Natural killer cell (primary cell): ENCODE measurements at regions not wholly inside any gene's neighbourhood (a gene's known extent, or its start where the extent isn't known, plus 50 kb on each side); places are given as distances from the start of the nearest gene placed in this dataset.

ENCODE experiments used
- ATAC-seq, 3 donors: fragments of 150-1000 bp in 2 of 3; fragments of 200-7000 bp in 1 of 3; cut with Tn5 transposase; 1 replicate in 1 of 3; 2 replicates in 2 of 3; pipeline ENCODE4 v1.10.0; 2021; ENCODE audit warnings: mild to moderate bottlenecking in 2 of 3, moderate library complexity in 2 of 3
- DNase-seq, 2 donors: peaks; one replicate each; pipeline versions ENCODE4 v3.0.0 to v3.0.0-alpha.2; 2013 to 2021; ENCODE audit warnings: mixed read lengths in 1 of 2
- H3K27ac ChIP-seq: one replicate; pipeline ENCODE4 v1.5.1; 2013; ENCODE audit warnings: mild to moderate bottlenecking, low read length
- H3K27me3 ChIP-seq: one replicate; pipeline ENCODE4 v1.6.1; 2013; ENCODE audit warnings: low read length; ENCODE audit not compliant: control insufficient read depth, insufficient read depth
- H3K36me3 ChIP-seq: one replicate; pipeline ENCODE4 v1.6.1; 2013; ENCODE audit warnings: low read length; ENCODE audit not compliant: control insufficient read depth, insufficient read depth
- H3K4me1 ChIP-seq: one replicate; pipeline ENCODE4 v1.6.1; 2013; ENCODE audit warnings: low read length; ENCODE audit not compliant: control insufficient read depth, insufficient read depth
- H3K4me3 ChIP-seq: one replicate; pipeline ENCODE4 v1.5.1; 2013; ENCODE audit warnings: low read length
- H3K9me3 ChIP-seq: one replicate; pipeline ENCODE4 v1.6.1; 2013; ENCODE audit warnings: low read length; ENCODE audit not compliant: control insufficient read depth, insufficient read depth
- H3K27ac Mint-ChIP-seq, 2 donors: one replicate each; pipeline ENCODE4 v1.8.0; 2022; ENCODE audit warnings: mild to moderate bottlenecking in 2 of 2, mixed read lengths in 2 of 2, moderate library complexity in 1 of 2
- H3K27me3 Mint-ChIP-seq, 2 donors: one replicate each; pipeline ENCODE4 v1.8.0; 2022; ENCODE audit warnings: low read depth in 2 of 2, mixed read lengths in 2 of 2
- H3K36me3 Mint-ChIP-seq: one replicate; pipeline ENCODE4 v1.8.0; 2022; ENCODE audit warnings: mixed read lengths
- H3K4me1 Mint-ChIP-seq, 2 donors: one replicate each; pipeline ENCODE4 v1.8.0; 2022; ENCODE audit warnings: mixed read lengths in 2 of 2
- H3K4me3 Mint-ChIP-seq: one replicate; pipeline ENCODE4 v1.8.0; 2022; ENCODE audit warnings: mild to moderate bottlenecking, moderate library complexity, mixed read lengths
- H3K9me3 Mint-ChIP-seq, 2 donors: one replicate each; pipeline ENCODE4 v1.8.0; 2022; ENCODE audit warnings: mixed read lengths in 2 of 2
- WGBS: methylation state at CpG from one replicate; pipeline ENCODE4 v1.1.7; 2013; ENCODE audit warnings: missing lambda C conversion rate; ENCODE audit not compliant: insufficient coverage; 5-methylcytosine and 5-hydroxymethylcytosine counted together
- intact Hi-C: fragments of 100-400 bp; cut with micrococcal nuclease; formaldehyde crosslinking; loops from one replicate; pipeline ENCODE4 v1.14.2; 2022
- TF ChIP-seq, protein P1 (sequence below): fragments of 200-600 bp; IDR thresholded peaks from one replicate; pipeline ENCODE4 v1.8.0; 2022; ENCODE audit warnings: antibody characterized with exemption

DNA sequence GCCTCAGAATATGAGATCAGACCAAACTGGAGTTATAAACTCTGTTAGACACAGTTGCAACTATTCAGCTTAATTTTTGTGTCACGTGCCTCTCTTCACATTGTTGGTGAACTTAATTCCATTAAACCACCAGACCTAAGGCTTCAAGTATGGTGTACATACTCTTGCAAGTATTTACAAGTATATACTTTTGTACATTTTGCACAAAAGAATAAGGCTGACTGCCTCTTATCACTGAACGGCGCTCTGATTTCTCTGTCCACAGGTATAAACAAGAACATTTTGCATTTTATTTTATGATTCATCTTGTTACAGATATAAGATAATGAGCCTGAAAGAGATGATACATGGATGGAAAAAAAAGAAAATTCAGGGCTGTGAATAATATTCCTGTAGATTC, 269.7 kb upstream of the ACVR2A start:
- no peaks in the 10 kb centered on the region for H3K9me3 Mint-ChIP-seq
- Histone ChIP-seq H3K27me3 (no peaks in the 10 kb centered on the region), H3K4me1 (no peaks in the 10 kb centered on the region), H3K36me3 (no peaks in the 10 kb centered on the region), H3K9me3 (no peaks in the 10 kb centered on the region), H3K27ac (no peak overlapping the region), H3K4me3 (no peak overlapping the region)
- no peaks in the 10 kb centered on the region for H3K36me3 Mint-ChIP-seq
- H3K27ac Mint-ChIP-seq, result no peak overlapping the region
- TF ChIP-seq, protein P1, sequence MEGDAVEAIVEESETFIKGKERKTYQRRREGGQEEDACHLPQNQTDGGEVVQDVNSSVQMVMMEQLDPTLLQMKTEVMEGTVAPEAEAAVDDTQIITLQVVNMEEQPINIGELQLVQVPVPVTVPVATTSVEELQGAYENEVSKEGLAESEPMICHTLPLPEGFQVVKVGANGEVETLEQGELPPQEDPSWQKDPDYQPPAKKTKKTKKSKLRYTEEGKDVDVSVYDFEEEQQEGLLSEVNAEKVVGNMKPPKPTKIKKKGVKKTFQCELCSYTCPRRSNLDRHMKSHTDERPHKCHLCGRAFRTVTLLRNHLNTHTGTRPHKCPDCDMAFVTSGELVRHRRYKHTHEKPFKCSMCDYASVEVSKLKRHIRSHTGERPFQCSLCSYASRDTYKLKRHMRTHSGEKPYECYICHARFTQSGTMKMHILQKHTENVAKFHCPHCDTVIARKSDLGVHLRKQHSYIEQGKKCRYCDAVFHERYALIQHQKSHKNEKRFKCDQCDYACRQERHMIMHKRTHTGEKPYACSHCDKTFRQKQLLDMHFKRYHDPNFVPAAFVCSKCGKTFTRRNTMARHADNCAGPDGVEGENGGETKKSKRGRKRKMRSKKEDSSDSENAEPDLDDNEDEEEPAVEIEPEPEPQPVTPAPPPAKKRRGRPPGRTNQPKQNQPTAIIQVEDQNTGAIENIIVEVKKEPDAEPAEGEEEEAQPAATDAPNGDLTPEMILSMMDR, result no peak
- no peaks in the 10 kb centered on the region for H3K27me3 Mint-ChIP-seq
- no peaks in the 10 kb centered on the region for H3K4me1 Mint-ChIP-seq
- no peak for ATAC-seq
- intact Hi-C loops, result no loop called here
- no peak for DNase-seq
- WGBS, result 100% methylated on average over 1 of the region's 3 CpGs
- no peak overlapping the region for H3K4me3 Mint-ChIP-seq

DNA sequence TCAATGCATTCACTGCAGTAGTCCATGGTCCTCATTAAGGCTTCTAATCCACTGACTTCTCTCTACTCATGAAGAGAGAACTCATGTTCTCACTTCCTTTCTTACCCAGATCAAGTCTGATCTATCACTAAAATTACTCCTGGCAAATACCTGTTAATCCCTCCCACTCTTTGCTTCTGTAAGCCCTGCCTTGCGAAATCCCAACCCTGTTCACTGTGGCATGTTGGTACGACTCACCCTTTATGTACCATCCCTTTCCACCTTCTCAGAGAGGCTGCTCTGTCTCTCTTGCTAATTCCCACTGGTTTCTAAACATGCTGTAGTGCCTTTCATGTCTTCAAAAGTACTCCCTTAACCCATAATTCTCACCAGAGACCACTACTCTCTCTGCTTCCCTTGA, 272.2 kb upstream of the ACVR2A start:
- H3K36me3 Mint-ChIP-seq, result no peaks in the 10 kb centered on the region
- no peaks in the 10 kb centered on the region for H3K36me3 ChIP-seq
- H3K4me3 ChIP-seq, result no peak overlapping the region
- no peak overlapping the region for H3K4me3 Mint-ChIP-seq
- H3K27ac ChIP-seq, result no peak overlapping the region
- H3K27ac Mint-ChIP-seq, result no peak overlapping the region
- H3K27me3 ChIP-seq, result no peaks in the 10 kb centered on the region
- ATAC-seq (no peak), DNase-seq (no peak)
- TF ChIP-seq, protein P1, result no peak
- intact Hi-C loops, result no loop called here
- H3K4me1 ChIP-seq, result no peaks in the 10 kb centered on the region
- 92% methylated on average over 2 of the region's 2 CpGs for WGBS
- H3K9me3 ChIP-seq, result no peaks in the 10 kb centered on the region
- H3K9me3 Mint-ChIP-seq, result peaks cover 0 to 2% of the 10 kb centered on the region in 2 donors
- H3K4me1 Mint-ChIP-seq, result no peaks in the 10 kb centered on the region
- H3K27me3 Mint-ChIP-seq, result no peaks in the 10 kb centered on the region

DNA sequence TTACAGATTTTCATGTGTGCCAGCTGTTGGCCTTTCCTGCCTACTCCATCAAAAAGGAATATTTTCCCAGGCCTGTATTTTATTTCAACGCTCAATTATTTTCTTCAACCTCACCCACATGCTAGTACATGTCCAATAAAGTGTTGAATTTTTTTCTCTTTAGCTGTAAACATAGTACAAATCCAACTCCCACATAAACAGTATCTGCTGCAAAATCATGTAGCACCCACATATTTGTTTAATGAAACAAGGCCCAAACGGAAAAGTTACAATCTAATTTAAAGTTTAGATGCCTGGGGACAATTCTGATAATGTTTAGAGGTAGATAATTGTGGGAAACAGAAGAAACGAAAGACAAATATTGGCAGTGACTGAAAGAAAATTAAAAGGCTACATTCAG, 275.4 kb upstream of the ACVR2A start:
- DNase-seq (no peak), ATAC-seq (no peak)
- TF ChIP-seq, protein P1, result no peak
- Histone ChIP-seq H3K4me1 (no peaks in the 10 kb centered on the region), H3K27ac (no peak overlapping the region), H3K36me3 (no peaks in the 10 kb centered on the region), H3K27me3 (no peaks in the 10 kb centered on the region), H3K9me3 (no peaks in the 10 kb centered on the region), H3K4me3 (no peak overlapping the region)
- WGBS, result 85% methylated on average over 3 of the region's 3 CpGs
- Mint-ChIP-seq H3K27me3 (no peaks in the 10 kb centered on the region), H3K4me1 (no peaks in the 10 kb centered on the region), H3K36me3 (no peaks in the 10 kb centered on the region), H3K9me3 (peaks cover 0 to 2% of the 10 kb centered on the region in 2 donors), H3K4me3 (no peak overlapping the region), H3K27ac (no peak overlapping the region)
- intact Hi-C loops, result no loop called here

DNA sequence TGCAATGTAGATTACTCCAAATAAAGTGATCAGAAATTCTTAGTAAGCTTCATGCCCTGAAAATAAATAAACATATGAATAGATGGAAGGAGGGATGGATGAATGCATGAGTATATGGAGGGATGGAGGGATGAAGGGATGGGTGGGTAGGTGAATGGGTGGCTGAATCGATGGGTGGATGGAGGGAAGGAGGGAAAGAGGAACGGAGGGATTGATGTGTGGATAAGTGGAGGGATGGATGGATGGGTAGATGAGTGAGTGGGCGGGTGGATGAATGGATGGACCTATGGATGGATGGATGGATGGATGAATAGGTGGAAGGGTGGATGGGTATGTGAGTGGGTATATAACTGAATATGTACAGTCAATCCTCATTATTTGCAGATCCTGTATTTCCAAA, 276.7 kb upstream of the ACVR2A start:
- no peaks in the 10 kb centered on the region for H3K27me3 Mint-ChIP-seq
- H3K4me1 ChIP-seq, result no peaks in the 10 kb centered on the region
- H3K27ac ChIP-seq, result no peak overlapping the region
- H3K9me3 Mint-ChIP-seq, result peaks cover 0 to 2% of the 10 kb centered on the region in 2 donors
- no peaks in the 10 kb centered on the region for H3K36me3 ChIP-seq
- TF ChIP-seq, protein P1, result no peak
- no peak overlapping the region for H3K4me3 ChIP-seq
- WGBS, result 89% methylated on average over 3 of the region's 3 CpGs
- no peak overlapping the region for H3K27ac Mint-ChIP-seq
- ATAC-seq (no peak), DNase-seq (no peak)
- intact Hi-C loops, result no loop called here
- H3K9me3 ChIP-seq, result no peaks in the 10 kb centered on the region
- H3K4me3 Mint-ChIP-seq, result no peak overlapping the region
- H3K27me3 ChIP-seq, result no peaks in the 10 kb centered on the region
- no peaks in the 10 kb centered on the region for H3K4me1 Mint-ChIP-seq
- H3K36me3 Mint-ChIP-seq, result no peaks in the 10 kb centered on the region
